IPS-20b (cell line): ENCODE measurements at regions not wholly inside any gene's neighbourhood (a gene's known extent, or its start where the extent isn't known, plus 50 kb on each side); places are given as distances from the start of the nearest gene placed in this dataset.

Source experiments
- H3K27ac ChIP-seq: one replicate; pipeline ENCODE4 v1.5.1; 2013; ENCODE audit warnings: low read length
- H3K27me3 ChIP-seq: 2 replicates; pipeline ENCODE4 v1.6.1; 2013; ENCODE audit warnings: mild to moderate bottlenecking, low read length, inconsistent platforms; ENCODE audit not compliant: insufficient read depth
- H3K36me3 ChIP-seq: 2 replicates; pipeline ENCODE4 v1.6.1; 2013; ENCODE audit warnings: low read depth, mild to moderate bottlenecking, inconsistent platforms, low read length, moderate library complexity; ENCODE audit not compliant: insufficient read depth
- H3K4me1 ChIP-seq: 2 replicates; pipeline ENCODE4 v1.6.1; 2013; ENCODE audit warnings: mild to moderate bottlenecking, control low read depth, inconsistent platforms, low read length, moderate library complexity; ENCODE audit not compliant: insufficient read depth
- H3K4me3 ChIP-seq: 2 replicates; pipeline ENCODE4 v1.5.1; 2013; ENCODE audit warnings: mild to moderate bottlenecking, low read length, inconsistent platforms
- H3K9ac ChIP-seq: 2 replicates; pipeline ENCODE4 v1.6.1; 2013; ENCODE audit warnings: low read depth, mild to moderate bottlenecking, inconsistent platforms, low read length, moderate library complexity
- H3K9me3 ChIP-seq: 2 replicates; pipeline ENCODE4 v1.6.1; 2013; ENCODE audit warnings: mild to moderate bottlenecking, low read depth, low read length, inconsistent platforms; ENCODE audit not compliant: insufficient read depth

DNA sequence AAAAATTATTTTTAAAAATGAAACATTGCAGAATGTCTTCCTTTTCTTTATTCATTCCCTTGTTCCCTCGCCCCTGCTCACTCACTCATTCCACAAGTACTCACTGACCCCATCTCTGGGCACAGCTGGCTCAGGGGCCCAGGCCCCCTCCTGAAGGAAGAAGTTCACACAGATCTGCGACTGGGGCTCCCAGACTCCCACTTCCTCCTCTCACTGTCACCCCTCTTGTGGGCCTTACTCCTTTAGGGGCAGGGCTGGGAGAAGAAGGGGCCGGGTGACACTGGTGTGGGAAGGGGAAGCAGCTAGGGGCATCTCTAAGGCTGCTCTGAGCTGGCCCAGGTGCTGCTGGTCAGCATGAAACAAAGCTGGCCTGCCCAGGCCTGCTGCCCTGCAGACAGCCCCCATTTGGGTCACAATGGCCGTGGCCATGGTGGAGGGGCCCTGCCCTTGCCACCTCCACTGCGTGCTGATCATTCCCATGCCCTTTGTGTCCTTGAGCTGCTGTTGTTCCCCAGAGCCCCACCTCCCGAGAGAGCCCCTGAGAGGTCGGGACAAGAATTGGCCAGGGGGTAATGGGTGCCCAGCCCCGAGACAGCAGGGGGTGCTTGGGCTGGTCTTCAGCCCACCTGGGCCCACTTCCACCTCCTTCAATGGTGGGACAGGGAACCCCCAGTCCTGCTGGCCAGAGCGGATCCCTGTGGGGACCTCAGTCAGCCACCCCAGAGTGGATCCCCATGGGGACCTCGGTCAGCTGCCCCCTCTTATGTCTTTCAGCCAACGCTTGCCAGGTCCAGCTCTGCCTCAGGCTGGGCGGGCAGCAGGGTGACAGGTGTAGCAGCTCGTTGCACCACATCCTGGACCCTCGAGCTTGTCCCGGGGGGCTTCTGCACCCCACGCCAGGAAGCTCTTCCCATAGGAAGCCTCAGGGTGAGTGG, 212.4 kb upstream of the C14orf180 start:
- H3K4me1 ChIP-seq = no peaks in the 10 kb centered on the region
- H3K9me3 ChIP-seq = no peaks in the 10 kb centered on the region
- no peak overlapping the region for H3K27ac ChIP-seq
- H3K36me3 ChIP-seq = no peaks in the 10 kb centered on the region
- H3K27me3 ChIP-seq = no peaks in the 10 kb centered on the region
- H3K4me3 ChIP-seq = no peak overlapping the region
- no peak overlapping the region for H3K9ac ChIP-seq

DNA sequence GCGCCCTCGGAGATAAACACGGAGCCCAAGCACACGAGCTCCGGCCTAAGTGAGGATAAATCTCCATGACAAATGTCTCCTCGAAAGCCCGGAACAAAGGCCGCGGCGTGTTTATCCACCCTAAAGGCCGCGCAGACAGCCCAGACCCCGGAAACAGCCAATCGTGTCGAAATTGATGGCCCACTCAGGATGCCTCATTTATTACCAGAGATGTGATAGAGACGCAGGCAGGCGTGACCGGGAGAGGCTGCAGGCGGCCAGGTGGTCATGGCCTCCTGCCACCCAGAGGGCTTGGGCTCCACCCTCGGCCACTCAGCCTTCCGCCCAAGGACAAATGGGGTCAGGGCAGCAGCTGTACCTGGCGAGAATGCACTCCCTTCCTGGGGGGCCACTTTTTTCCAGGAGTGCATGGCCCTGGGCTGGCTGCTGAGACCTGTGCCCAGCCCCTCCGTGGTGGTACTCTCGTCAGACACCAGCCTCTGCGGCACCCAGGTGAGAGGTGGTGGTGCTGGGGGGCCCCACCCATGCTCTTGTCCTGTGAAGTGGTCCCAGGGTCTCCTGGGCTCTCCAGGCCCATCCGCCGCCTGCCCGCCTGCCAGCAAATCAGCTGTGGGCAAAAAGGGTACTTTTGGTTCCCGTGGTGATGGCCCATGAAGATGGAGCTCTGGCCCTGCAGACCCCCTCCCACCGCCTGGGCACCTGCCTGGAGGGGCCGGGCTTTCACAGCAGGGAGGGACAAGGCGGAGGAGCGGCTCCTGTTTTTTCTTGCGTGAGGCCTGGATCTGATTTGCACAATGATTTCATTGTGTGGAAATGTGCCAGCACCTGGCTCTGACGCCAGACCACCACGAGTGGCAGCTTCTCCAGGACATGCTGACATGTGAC, 211.5 kb upstream of the C14orf180 start:
- no peaks in the 10 kb centered on the region for H3K36me3 ChIP-seq
- H3K9ac ChIP-seq = no peak overlapping the region
- no peak overlapping the region for H3K4me3 ChIP-seq
- no peak overlapping the region for H3K27ac ChIP-seq
- H3K4me1 ChIP-seq = no peaks in the 10 kb centered on the region
- H3K9me3 ChIP-seq = no peaks in the 10 kb centered on the region
- H3K27me3 ChIP-seq = no peaks in the 10 kb centered on the region

DNA sequence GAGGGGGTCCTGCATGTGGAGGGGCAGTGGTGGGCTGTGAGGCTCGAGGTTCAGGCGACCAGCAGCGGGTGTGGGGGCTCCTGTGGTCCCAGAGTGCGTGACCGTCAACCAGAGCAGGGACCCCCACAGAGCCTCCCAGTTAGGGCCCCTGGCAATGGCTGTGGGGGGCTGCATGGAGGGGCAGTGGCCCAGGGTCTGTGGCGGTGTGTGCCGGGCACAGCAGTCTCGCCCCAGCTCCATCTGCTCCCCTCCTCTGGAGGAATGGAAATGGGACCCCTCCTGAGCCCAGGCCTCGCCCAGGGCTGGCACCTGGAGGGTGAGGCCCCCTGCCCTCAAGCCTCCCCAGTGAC, 210.8 kb upstream of the C14orf180 start:
- H3K36me3 ChIP-seq = no peaks in the 10 kb centered on the region
- H3K27me3 ChIP-seq = no peaks in the 10 kb centered on the region
- H3K9me3 ChIP-seq = no peaks in the 10 kb centered on the region
- H3K4me1 ChIP-seq = no peaks in the 10 kb centered on the region
- no peak overlapping the region for H3K4me3 ChIP-seq
- no peak overlapping the region for H3K9ac ChIP-seq
- no peak overlapping the region for H3K27ac ChIP-seq

DNA sequence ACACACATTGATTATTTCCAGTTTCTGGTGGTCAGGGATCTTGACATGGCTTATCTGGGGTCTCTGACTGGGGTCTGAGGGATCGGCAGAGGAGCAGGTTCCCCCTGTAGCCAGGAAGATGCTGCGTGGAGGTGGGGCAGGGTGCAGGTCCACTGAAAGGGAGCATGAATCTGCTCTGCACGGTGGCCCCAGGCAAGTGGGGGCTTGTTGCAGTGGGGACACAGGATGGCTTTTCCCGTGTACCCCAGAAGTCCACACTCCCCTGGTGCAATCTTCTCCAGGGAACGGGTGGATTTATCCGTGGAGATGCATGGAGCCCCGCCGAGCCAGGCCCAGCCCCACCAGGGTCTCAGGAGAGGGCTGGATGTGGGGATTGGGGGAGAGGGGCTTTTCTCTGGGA, 210.4 kb upstream of the C14orf180 start:
- Histone ChIP-seq H3K27me3 (no peaks in the 10 kb centered on the region), H3K9me3 (no peaks in the 10 kb centered on the region), H3K36me3 (no peaks in the 10 kb centered on the region), H3K4me3 (no peak overlapping the region), H3K4me1 (no peaks in the 10 kb centered on the region), H3K9ac (no peak overlapping the region), H3K27ac (no peak overlapping the region)

DNA sequence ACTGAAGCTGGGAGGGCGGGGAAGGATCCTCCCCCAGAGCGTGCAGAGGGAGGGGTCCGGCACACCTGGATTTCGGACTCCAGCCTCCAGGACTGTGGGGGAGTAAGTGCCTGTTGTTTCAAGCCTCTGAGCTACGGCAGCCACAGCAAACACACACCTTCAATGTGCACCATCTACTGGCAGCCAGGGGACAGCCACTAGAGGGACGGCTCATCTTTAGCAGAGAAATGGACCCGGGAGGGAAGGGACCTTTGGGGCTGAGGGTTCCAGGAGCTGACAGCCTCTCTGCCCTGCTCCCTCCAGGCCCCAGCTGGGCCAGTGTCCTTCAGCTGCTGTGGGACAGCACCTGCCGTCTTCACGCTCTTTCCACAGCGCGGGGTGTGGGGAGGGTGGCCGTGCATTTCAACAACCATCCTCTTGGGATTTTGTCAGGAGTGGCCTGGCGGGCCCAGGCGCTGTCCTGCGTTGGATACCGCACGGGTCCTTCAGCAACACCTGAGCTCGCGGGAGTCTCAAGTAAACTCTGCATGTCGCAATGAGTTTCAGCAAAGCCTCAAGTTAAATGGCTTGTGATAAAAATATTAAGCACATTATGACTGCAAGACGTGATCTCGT, 209.2 kb upstream of the C14orf180 start:
- Histone ChIP-seq H3K9me3 (no peaks in the 10 kb centered on the region), H3K9ac (no peak overlapping the region), H3K36me3 (no peaks in the 10 kb centered on the region), H3K4me3 (no peak overlapping the region), H3K27me3 (no peaks in the 10 kb centered on the region), H3K27ac (no peak overlapping the region), H3K4me1 (no peaks in the 10 kb centered on the region)

DNA sequence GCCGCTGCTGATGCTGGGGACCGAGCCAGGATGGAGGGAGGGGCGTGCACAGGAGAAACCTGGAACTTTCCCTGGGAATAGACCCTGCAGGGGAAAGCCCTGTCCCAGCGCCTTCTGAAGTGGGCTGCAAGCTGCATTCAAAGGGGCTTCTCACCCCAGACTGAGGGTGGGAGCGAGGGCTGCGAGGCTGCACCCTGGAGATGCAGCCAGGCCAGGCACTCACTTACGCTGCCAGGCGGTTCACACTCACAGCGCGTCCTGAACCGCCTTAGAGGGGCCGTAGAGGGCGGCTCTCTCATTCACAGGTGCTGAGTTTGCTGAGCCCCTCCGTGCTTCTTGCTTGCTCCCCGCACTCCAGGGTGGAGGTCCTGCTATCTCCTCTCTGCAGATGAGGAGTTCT, 208.5 kb upstream of the C14orf180 start:
- no peaks in the 10 kb centered on the region for H3K27me3 ChIP-seq
- no peaks in the 10 kb centered on the region for H3K36me3 ChIP-seq
- no peaks in the 10 kb centered on the region for H3K9me3 ChIP-seq
- H3K4me1 ChIP-seq = no peaks in the 10 kb centered on the region
- H3K4me3 ChIP-seq = no peak overlapping the region
- no peak overlapping the region for H3K9ac ChIP-seq
- no peak overlapping the region for H3K27ac ChIP-seq

DNA sequence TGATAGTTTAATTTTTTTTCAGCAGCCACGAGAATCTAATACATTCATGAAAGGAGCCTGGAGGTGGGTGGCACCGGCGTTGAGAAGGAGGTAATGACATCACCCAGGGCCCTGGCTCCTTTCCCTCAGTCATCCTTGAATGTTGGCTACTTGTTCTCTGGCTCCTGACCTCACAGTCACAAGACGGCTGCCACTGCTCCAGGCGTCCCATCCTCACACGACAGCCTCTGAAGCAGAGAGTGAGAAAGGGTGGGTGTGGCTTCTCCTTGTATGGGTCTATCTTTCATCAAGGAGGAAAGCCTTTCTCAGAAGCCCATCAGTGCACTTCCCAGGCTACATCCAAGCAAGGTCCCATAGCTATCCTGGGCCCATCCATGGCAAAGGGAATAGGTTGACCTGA, 207.6 kb upstream of the C14orf180 start:
- no peak overlapping the region for H3K27ac ChIP-seq
- no peak overlapping the region for H3K4me3 ChIP-seq
- no peaks in the 10 kb centered on the region for H3K36me3 ChIP-seq
- no peaks in the 10 kb centered on the region for H3K27me3 ChIP-seq
- H3K9me3 ChIP-seq = no peaks in the 10 kb centered on the region
- no peak overlapping the region for H3K9ac ChIP-seq
- no peaks in the 10 kb centered on the region for H3K4me1 ChIP-seq

DNA sequence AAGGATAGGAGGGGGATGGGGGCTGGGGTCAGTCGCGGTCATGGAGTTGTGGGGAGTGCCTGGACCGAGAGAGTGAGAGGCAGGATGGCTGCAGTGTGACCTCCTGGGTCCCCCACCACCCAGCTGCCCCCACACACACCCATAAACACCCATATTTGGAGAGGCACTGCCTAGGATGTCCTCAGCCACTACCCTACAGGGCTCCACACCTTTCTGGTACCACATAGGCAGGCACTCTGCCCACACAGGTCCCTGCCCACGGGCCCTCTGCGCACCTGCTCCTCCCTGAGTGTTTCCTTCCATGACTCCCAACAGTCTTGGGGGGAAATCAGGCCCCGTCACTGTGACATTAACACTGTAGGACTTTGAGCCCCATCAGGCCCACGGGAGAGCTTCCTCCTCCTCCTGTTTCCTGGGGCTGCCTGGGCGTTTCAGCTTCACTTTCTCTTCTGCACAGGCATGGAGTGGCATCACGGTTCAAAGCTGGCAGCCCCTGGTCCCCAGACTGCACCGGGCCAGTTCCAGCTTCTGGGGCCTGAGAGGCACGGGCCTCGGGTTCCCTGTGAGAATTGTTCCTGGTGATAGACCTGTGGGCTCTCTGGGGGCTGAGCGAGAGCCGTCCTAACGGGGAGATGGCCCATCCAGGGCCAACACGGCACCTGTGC, 207.0 kb upstream of the C14orf180 start:
- Histone ChIP-seq H3K4me1 (no peaks in the 10 kb centered on the region), H3K9me3 (no peaks in the 10 kb centered on the region), H3K9ac (no peak overlapping the region), H3K27me3 (no peaks in the 10 kb centered on the region), H3K4me3 (no peak overlapping the region), H3K27ac (no peak overlapping the region), H3K36me3 (no peaks in the 10 kb centered on the region)

DNA sequence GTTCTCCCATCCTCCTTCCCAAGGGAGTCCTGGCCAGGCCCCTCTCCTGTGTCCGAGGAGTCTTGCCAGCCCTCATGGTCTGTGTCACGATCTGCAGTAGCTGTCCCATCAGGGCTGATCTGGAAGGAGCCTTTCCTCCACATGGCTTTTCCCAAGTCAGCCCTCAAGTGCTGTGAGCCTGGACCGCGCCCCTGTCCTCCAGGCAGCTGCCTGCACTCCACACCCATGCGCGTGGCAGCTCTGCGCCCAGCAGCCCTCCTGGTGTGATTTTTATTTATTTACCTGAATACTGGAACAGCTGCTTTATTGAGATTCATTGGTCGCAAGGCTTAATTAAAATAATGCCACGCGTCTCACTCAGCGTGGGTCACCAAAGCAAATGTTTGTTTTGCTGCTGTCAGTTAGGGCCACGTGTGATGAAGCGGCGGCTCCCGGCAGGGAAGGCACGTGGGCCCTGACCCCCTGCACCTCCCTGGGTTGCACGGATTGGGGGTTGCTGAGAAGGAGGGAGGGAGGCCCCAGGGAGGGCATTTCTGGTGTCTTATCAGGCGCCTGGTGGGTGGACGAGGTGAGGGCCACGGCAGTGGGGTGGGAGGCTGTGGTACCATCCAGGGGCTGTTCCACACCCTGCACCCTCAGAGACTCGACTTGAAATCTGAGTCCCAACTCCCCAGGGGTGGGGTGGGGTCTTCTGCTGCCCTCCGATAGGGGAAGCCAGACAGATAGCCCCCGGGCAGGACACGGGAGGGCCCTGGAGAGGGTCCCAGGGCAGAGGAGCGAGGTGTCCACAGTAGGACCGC, 206.3 kb upstream of the C14orf180 start:
- no peaks in the 10 kb centered on the region for H3K27me3 ChIP-seq
- no peak overlapping the region for H3K9ac ChIP-seq
- no peak overlapping the region for H3K27ac ChIP-seq
- no peak overlapping the region for H3K4me3 ChIP-seq
- no peaks in the 10 kb centered on the region for H3K9me3 ChIP-seq
- no peaks in the 10 kb centered on the region for H3K36me3 ChIP-seq
- no peaks in the 10 kb centered on the region for H3K4me1 ChIP-seq

DNA sequence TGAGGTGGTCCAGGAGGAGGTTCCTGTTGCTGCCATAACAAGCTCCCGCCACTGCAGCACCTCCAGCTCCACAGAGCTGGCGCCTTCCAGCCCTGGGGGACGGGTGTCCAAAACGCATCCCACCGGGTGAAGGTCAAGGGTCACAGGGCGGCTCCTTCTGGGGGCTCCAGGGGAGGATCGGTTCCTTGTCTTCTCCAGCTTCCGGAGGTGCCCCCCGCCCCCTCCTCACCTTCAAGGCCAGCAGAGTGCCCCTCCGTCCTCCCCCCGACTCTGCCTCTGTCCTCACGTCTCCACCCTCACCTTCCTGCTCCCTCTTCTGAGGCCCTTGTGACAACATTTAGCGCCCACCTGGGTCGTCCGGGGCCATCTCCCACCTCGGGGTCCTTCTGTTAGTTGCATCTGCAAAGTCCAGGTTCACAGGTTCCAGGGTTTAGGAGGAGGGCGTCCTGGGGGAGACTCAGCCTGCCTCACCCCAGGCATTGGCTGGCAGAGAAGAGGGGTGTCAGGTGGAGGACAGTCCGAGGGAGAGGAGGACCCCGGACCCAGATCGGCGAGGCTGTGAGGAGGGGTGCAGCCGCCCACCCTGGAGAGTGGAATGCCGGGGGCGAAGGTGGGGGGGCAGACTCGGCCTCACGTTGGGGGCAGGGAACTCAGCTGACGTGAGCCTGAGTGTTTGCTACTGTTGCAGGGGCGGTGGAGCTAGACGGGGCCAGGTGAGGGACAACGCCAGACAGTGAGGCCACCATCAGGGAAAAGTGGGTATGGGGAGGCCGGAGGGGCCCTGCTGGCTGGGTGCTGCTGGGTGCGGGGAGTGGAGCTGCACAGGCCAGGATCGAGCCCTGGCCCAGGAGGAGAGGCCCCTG, 205.5 kb upstream of the C14orf180 start:
- no peak overlapping the region for H3K4me3 ChIP-seq
- no peaks in the 10 kb centered on the region for H3K9me3 ChIP-seq
- no peaks in the 10 kb centered on the region for H3K36me3 ChIP-seq
- no peak overlapping the region for H3K9ac ChIP-seq
- H3K4me1 ChIP-seq = no peaks in the 10 kb centered on the region
- H3K27ac ChIP-seq = no peak overlapping the region
- no peaks in the 10 kb centered on the region; the same call in 1 of the 2 replicates for H3K27me3 ChIP-seq
